GM11168 (cell line): ENCODE measurements at regions not wholly inside any gene's neighbourhood (a gene's known extent, or its start where the extent isn't known, plus 50 kb on each side); places are given as distances from the start of the nearest gene placed in this dataset.

ENCODE experiments used
- in situ Hi-C: fragments of 300-500 bp; cut with MboI; formaldehyde crosslinking; loops from one replicate; pipeline ENCODE4 v1.12.0; 2022; ENCODE audit warnings: low sequenced_read_pairs; ENCODE audit not compliant: unreplicated experiment

DNA sequence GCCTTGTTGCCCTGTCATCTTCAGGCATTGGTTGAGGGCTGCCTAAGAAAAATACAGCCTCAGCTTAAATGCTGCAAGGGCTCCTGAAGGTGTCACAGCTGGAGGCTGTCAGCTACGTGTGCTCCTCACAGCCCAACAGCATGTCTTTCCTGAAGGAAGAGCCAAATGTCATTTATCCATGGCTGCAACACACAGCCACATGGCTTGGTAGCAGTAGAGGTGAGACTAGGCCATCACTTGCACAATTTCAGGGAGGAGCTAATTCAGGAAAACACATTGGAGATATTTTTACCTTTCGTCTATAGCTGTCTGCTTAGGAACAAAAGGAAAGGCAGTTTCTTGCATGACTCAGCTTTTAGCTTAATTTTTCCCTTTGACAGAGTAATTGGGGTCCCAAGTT lies 260.7 kb downstream of the SYK start:
- in situ Hi-C loops, result no loop called here

- in situ Hi-C loops, result no loop called here
Measured at GRCh38 chr9:91063471-91063870, 261.9 kb downstream of the SYK start.

DNA sequence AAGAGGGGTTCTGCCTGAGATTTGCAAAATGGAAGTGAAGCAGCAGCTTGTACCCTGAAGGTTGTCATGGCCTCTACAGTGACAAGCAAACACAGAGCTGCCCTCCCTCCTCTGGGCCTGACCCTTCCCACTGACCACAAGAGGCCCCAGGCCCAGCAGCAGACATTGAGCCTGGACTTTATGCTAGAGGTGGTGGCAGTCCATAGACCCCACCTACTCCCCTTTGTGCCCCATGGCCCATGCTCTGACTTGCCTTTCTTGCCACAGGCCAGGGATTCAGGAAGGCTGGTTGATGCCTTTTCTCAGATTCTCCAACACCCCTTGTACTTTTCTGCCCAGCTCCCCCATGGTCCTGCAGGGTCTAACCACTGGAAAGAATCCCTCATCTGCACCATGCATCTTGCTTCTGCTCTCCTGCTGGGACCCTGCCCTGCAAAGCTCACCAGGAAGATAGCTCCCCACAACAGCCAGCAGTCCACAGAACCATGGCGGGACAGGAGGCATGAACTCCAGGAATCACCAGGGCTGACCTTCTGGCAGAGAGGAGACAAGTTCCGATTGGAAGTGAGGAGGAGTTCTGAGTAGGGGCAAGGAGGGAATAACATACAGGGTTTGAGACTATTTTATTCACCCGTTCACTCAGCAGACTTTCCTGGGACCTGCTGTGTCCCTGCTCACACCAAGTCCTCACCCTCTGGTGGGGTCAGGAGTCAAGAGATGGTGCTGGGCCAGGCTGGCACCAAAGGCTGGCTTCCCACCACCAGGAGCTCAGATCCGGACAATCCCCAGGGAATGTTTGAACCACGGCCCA lies 263.8 kb downstream of the SYK start:
- in situ Hi-C loops, result no loop called here

DNA sequence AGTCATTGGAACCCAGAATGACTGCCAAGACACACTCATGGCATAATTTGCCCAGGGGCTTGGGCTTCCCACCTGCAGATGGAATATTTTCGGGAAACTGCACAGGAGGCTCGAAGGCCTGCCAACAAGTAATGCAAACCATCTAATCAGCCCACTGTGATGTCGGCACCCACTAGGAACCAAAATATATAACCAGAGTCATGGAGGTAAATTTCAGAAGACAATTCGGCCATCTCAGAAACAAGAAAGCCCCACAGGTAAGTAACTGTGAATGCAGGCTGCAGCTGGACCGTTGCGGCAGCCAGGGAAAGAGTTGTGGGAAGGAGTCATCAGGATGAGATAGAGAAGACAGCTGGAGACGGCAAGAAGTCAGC lies 264.4 kb downstream of the SYK start:
- in situ Hi-C loops, result no loop called here

- in situ Hi-C loops, result no loop called here
Measured at GRCh38 chr9:91066856-91067255, 265.2 kb downstream of the SYK start.

DNA sequence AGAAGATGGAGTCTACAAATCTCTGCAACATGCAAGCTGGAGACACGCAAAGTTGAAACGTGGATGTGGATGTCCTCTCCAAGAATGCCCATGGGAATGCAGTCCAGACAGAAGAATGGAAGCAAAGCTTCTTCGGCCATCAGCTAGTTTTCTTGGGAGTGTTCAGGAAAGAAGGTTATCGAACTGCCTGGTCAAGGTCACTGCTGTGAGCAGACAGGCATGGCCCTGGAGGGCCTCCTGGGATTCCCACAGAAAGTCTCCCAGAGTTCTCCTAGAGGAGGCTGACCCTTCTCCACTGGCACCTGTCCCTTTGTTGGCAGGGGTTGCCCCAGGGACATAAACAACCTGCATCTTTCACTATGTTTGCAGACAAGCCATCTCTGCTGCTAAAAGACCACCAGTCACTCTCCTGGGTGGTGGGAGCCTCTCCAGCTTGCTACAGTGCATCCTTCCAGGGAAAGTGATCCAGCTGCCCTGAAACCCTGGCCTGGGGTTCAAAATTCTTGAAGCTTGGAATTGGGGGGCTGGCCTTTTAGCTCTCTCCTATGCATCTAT lies 265.8 kb downstream of the SYK start:
- in situ Hi-C loops, result no loop called here

DNA sequence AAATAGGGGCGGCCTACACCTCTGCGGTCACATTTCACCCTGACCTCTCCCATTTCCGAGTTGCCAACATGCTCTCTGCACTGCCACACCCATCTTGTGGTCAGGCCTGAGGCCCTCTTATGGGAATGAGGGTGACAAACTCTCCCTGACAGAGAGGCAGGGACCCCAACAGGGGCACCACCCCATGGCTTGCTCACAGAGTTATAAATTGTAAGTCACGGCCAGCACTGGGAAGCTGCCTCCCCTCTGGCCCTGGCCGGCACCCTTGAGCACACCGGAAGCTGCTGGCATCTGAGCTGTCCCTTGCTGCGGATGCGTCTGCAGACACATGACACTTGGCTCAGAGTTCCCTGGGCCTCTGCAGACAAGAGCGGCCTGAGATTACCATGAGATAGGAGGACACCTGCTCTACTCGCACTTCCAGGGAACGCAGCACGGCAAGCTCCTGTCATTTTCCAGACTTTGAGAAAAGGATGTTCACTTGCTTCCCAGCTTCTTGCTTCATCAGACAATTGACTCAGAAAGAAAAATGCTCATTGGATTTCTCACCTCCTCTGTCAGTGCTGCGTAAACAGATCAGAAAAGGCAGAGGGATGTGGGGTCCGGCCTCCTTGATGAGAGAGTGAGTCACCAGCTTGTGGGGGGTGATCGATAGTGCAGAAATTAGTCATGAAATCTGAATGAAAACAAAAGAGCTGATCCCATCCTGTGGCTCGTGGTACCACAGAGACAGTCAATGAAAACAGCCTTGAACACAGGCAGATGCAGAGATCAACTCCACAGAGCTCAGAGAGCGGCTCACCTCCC lies 269.8 kb downstream of the SYK start:
- in situ Hi-C loops, result no loop called here

DNA sequence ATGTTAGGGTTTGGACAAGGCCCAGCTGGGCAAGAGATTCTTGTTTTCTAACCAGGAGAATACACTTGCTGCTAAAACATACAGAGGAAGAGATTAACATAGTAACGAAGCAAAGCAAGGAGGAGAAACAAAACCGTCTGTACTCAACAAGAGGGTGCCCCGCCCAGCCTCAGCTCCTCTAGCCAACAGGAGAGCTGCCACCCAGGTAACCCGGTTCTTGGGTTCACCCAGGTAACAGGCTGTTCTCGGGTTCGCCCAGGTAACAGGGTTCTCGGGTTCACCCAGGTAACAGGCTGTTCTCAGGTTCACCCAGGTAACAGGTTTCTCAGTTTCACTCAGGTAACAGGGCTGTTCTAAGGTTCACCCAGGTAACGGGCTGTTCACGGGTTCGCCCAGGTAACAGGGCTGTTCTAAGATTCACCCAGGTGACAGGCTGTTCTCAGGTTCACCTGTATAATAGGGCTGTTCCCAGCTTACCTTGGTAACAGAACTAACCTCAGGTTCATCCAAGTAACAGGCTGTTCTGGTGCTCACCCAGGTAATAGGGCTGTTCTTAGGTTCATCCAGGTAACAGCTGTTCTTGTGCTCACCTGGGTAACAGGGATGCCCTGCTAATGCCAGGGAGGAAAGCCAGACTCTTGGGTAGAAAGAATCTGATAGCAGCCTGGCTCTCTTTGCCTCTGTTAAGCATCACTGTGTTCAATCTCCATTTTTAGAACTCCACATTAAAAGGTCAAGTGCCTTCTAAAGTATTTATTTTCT lies 271.6 kb downstream of the SYK start:
- in situ Hi-C loops, result no loop called here

DNA sequence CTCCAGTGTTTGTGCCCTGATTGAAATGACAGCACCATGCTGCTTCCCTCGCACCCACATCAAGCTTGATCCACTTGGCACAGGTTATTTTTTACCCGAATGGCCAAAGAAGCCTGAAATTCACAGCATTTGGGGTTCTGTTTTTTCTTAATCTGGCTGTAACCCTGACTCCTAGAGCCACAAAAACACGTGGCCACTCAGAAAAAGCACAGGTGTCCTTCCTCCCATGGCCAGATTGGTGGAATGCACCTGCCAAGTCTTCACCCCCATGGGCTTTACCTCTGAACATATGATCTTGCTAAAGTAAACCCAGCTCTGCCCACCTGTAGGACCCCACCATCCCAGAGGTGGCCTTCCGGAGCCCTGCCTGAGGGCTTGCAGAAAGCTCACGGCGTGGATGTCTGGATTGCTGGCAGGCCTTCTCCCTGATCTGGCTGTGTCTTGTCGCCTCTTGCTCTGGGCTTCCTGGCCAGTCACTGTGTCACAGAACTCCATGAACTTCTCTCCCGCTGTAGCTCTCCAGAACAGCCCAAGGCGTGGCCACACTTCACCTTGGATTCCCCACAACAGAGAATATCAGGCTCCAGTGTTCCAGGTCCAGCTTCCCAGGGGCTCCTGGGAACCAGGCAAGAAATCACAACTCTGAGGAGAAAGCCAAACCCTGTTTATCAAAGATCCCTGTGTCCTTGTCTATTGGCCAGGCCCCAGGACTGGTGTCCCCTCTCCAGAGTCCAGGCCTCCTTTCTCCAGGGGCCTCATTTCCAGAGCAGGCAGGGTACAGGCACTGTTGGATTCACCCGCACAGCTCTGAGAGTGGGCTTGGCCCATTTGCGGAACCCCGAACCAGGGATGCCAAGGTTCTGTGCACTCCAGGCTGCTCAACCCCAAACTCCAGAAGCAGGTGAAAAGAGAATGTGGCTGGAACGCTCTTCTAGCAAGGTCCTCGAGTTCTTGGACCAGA lies 272.5 kb downstream of the SYK start:
- in situ Hi-C loops, result no loop called here

DNA sequence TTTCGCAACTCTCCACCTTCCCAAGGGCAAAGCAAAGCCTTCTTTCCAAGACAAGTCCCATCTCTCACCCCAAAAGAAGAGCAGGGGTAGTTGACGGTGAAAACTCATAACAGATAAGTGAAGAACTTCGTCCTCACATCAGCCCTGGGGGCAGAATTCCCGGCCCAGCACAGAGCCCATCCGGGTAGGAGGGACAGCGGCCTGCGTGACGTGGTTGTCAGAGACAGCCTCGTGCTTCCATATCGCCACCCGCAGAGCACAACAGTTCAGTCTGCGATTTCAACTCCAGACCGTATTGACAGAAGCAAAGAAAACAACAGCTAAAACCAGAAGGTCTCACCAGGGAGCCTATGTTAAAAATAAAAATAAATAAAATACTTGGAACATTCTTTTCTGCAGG lies 273.2 kb downstream of the SYK start:
- in situ Hi-C loops, result no loop called here

- in situ Hi-C loops, result no loop called here
Measured at GRCh38 chr9:91075279-91075678, 273.7 kb downstream of the SYK start.

GRCh38 chr9:91077624-91078368 lies 276.2 kb downstream of the SYK start:
- in situ Hi-C loops, result no loop called here

DNA sequence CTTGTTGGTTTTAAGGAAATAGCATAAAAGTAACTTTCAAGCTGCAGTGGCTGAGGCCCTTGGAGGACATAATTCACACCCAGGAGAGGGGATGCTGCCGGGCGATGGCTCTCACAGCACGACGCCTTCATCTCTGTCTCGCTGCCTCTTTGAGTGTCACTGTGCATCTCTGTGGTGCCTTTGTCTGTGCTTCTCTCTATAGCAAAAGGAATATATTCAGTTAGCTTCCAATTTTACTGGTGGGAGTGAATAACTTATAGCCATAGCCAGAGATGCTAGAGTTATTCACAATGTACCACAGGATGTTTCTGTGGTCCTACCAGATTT lies 276.7 kb downstream of the SYK start:
- in situ Hi-C loops, result no loop called here

GRCh38 chr9:91082731-91083130 lies 279.0 kb downstream of the AUH start:
- in situ Hi-C loops, result no loop called here

- in situ Hi-C loops, result no loop called here
Measured at GRCh38 chr9:91084896-91085516, 276.7 kb downstream of the AUH start.

GRCh38 chr9:91085517-91086291 lies 276.0 kb downstream of the AUH start:
- in situ Hi-C loops, result no loop called here

- in situ Hi-C loops, result no loop called here
Measured at GRCh38 chr9:91086657-91087461, 274.9 kb downstream of the AUH start.
